AG04449 (cell line): ENCODE measurements at regions not wholly inside any gene's neighbourhood (a gene's known extent, or its start where the extent isn't known, plus 50 kb on each side); places are given as distances from the start of the nearest gene placed in this dataset.

ENCODE experiments used
- CTCF ChIA-PET: fragments of 350-600 bp; formaldehyde crosslinking; extraction: SDS; loops from one replicate; lab custom pipeline; 2021; ENCODE audit warnings: antibody characterized with exemption; lab: Yijun Ruan, JAX
- POLR2A ChIA-PET: fragments of 400-600, 350-600 bp; formaldehyde crosslinking; extraction: SDS; loops from one replicate; lab custom pipeline; 2020; ENCODE audit warnings: antibody characterized with exemption, inconsistent platforms; lab: Yijun Ruan, JAX
- DNase-seq: peaks from one replicate; pipeline ENCODE4 v3.0.0-alpha.2; 2010; ENCODE audit warnings: low read depth, low spot score
- H3K4me3 ChIP-seq: 2 replicates; pipeline ENCODE4 v1.5.1; 2011; ENCODE audit warnings: low read depth, mild to moderate bottlenecking, control low read depth, low read length
- TF ChIP-seq, protein P1 (sequence below): IDR thresholded peaks from one replicate; pipeline ENCODE4 v1.5.1; 2011; ENCODE audit warnings: mild to moderate bottlenecking, moderate library complexity, low read length, control low read depth, inconsistent platforms; ENCODE audit not compliant: insufficient read depth; ENCODE audit errors: missing control alignments

DNA sequence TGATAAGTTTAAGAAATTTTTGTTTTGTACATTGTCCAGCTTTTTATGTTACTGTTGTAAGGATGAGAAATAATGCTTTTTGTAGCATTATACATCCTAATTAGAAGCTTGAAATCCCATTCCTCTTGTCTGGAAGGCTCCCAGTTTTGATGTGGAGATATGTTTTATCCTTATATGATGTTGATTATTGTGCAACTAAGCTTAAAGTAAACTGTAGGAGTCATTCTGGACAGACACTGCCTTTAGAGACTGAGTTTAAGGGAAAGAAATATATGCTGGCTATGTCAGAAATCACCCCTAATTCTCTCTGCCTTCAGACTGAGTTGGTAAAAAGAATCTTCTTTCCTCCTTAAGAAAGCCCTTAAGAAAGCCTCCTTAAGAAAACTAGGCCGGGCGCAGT lies 670.4 kb downstream of the ZPLD1 start:
- ChIA-PET POLR2A (no interaction called here), CTCF (no interaction called here)
- no peak overlapping the region for H3K4me3 ChIP-seq
- no peak for DNase-seq
- TF ChIP-seq, protein P1, sequence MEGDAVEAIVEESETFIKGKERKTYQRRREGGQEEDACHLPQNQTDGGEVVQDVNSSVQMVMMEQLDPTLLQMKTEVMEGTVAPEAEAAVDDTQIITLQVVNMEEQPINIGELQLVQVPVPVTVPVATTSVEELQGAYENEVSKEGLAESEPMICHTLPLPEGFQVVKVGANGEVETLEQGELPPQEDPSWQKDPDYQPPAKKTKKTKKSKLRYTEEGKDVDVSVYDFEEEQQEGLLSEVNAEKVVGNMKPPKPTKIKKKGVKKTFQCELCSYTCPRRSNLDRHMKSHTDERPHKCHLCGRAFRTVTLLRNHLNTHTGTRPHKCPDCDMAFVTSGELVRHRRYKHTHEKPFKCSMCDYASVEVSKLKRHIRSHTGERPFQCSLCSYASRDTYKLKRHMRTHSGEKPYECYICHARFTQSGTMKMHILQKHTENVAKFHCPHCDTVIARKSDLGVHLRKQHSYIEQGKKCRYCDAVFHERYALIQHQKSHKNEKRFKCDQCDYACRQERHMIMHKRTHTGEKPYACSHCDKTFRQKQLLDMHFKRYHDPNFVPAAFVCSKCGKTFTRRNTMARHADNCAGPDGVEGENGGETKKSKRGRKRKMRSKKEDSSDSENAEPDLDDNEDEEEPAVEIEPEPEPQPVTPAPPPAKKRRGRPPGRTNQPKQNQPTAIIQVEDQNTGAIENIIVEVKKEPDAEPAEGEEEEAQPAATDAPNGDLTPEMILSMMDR: no peak

- TF ChIP-seq, protein P1: no peak
- H3K4me3 ChIP-seq: no peak overlapping the region
- no peak for DNase-seq
- POLR2A ChIA-PET: no interaction called here
- CTCF ChIA-PET: no interaction called here
These were observed 677.5 kb downstream of the ZPLD1 start for GRCh38 chr3:103112273-103112672.

DNA sequence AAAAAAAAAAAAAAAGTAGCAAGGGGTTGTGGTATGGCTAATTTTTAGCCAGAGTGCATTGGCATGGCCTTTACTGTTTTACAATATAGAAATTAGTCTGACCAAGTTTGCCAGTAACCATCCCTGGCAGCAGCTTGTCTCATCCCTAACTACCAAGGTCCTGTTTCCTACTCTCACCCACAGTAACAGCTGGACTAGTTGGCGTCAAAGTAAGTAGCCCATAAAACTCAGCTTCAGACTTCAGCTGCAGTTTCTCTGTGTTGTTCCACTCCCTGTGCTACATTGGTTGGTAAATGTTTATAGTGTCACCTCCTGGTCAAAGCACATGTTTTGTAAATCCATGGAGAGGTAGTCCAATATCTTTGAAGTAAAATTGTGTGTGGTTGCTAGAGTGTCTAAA lies 691.3 kb downstream of the ZPLD1 start:
- TF ChIP-seq, protein P1: no peak
- no peak overlapping the region for H3K4me3 ChIP-seq
- CTCF ChIA-PET: no interaction called here

GRCh38 chr3:103127098-103127630 lies 692.3 kb downstream of the ZPLD1 start:
- ChIA-PET POLR2A (no interaction called here), CTCF (no interaction called here)
- no peak for DNase-seq
- no peak overlapping the region for H3K4me3 ChIP-seq
- TF ChIP-seq, protein P1: no peak

More for the DNA sequence above, 691.3 kb downstream of the ZPLD1 start:
- POLR2A ChIA-PET: no interaction called here
- DNase-seq: no peak

DNA sequence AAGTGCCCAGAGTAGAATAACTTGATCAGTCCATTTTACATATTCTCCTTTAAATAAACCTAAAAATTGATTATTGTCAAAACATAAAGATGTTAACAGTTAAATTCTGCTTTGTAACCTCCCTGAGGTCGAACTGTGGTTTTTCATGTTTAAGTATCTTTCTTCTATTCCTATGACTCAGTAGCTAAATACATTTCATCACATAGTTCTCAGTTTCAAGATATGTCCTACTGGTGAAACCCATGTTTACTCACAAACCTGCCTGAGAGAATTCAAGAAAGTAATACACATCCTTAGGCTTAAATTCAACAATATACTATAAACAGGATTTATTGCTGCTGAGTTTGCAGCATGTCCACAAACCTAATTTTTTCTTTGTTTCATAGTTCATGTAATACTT lies 692.9 kb downstream of the ZPLD1 start:
- ChIA-PET POLR2A (no interaction called here), CTCF (no interaction called here)
- no peak overlapping the region for H3K4me3 ChIP-seq

DNA sequence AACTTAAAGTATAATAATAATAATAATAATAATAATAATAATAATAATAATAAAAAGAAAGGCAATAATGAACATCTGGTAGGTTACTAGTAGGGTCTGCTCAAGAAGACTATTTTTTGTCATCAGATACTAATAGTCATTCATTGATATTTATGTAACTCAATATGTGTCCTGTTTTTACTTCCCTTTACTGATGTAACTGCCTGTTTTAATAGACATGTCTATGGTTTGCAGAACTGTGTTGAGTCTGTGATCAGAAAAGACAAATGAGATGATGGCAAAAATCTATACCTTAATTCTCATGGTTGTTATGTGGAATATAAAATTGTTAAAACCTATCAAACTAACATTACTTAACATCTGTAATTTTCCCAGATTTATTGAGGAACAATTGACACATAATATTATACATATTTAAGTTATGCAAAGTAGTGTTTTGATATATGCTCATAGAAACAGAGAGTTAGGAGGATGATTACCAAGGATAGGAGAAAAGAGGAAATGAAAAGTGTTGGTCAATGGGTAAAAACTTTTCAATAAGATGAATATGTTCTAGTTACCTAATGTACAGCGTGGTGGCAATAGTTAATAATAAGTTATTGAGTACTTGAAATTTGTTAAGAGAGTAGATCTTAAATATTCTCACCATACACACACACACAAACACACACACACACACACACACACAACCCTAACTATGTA lies 699.4 kb downstream of the ZPLD1 start:
- TF ChIP-seq, protein P1: no peak
- CTCF ChIA-PET: no interaction called here
- POLR2A ChIA-PET: no interaction called here
- no peak for DNase-seq
- no peak overlapping the region for H3K4me3 ChIP-seq

More for the DNA sequence above, 692.9 kb downstream of the ZPLD1 start:
- TF ChIP-seq, protein P1: no peak
- DNase-seq: no peak
